GM10847 (cell line): ENCODE measurements at regions not wholly inside any gene's neighbourhood (a gene's known extent, or its start where the extent isn't known, plus 50 kb on each side); places are given as distances from the start of the nearest gene placed in this dataset.

Experiments
- POLR2A ChIP-seq: IDR thresholded peaks from 2 replicates; pipeline ENCODE4 v1.6.1; 2011; ENCODE audit not compliant: insufficient read length; ENCODE audit errors: extremely low read depth

DNA sequence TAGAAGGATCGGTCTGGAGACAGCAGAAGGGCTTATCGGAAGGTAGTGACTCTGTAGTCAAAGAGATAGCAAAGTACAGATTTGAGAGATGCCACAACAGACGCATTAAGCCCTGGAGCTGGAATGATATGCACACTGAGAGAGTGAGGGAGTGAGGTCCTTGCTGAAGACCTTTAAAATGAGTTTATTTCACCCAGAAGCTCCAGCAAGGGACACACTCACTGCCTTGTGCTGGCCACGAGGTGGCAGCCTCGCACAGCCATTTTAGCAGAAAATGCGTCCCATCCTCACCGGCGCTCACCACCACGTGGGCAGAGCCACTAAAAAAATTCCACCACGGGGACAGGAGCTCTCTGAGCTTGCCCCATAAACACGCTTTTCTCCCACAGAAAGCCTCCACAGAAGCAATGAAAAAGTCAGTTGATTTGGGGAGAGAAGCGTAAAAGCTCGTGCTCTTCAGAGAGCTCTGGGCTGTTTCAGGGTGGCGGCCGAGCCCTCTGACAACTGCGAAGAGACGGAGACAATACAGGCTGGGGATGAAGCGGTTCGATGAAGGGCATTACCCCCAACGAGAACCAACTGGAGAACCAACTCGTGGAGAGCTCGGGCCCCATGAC lies 163.0 kb upstream of the KLF14 start:
- TF ChIP-seq POLR2A, result no peak

DNA sequence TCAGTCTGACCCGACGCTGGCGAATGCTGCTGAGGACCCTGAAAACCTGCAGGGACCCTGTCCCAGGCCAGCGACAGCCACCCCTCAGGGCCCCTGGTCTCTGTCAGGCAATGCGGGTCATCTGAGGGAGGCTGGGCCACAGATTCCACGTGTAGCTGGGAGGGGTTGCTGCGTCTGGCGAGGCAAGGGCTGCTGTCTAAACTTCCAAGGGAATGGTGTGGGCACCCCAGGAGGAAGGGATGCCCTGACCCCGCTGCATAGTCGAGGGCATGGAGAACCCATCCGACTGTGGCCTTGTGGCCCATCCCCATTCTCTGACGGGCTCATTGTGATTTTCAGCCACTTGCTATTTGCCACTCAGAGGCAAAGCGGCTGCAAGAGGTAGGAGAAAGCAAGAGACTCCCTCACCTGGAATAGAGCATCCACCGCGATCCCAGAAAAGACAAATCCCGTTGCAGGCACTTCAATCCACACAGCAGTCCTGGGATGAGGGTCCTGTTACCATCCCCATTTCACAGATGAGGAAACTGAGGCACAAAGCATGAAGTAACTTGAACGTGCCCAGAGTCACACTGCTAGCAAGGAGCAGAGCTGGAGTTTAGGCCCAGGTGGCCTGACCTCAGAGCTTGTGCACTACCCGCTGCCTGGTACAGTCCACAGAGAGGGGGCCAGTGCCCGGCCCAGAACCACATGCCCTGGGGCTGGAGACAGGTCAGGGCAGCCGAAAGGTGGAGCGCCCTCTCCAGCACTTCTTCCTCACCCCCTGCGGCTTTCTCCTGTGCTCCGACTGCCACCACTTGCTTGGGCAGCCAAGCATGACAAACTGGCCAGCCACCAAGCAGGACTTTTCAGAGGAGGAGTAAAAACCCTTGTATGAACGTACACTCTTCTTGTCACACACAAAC lies 163.8 kb upstream of the KLF14 start:
- TF ChIP-seq POLR2A, result no peak

DNA sequence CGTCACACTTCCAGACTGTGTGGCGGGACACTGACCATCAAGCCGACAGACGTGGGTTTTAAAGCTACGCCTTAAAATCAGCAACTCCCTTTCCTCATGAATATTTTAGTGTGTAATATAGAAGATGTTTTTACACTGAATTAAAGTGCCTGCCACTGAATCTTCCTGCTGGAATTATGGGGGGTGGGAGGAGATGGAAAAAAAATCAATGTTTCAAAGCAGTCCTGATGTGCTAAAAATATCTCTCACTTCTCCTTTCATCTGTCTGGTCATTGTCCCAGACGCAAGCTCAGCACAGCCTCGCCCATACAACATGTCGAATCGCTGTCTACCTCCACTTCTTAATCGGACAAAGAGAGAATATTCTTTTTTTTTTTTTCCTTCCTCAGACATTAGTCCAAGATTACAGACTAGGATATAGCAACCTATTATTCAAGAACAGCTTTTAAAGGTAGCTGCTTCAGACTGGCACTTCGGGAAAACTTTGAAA lies 165.1 kb upstream of the KLF14 start:
- no peak for TF ChIP-seq POLR2A

DNA sequence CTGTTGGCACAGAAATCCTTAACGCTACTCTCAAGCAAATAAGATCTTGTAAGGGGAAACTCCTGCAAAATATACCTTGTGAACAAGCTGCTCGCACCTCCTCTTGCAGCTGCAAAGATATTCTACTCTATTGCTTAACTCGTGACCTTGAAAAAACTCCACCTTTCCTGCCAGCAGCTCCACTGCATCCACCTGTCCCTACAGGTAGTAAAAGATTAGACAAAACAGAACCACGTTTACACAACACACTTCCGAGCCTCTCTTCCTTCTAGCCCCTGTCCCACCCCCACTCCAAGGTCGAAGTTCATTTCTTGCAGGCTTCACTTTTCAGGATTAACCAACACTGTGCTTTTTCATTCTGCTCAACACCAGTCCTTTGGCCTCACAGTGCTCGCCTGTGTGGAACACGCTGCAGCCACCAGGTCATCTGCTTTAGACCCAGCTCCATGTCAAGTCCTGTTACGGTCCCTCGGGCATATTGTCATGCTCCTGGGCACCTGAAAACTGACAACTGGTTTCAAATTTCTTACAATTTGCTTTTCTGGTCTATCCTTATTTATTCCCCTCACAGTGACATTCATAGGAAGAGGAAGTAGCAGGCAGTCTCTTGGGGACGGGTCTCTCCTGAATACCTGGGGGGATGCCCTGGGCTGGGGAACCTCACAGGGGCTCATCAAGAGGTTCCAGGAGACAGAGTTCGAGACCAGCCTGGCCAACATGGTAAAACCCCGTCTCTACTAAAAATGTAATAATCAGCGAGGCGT lies 165.8 kb upstream of the KLF14 start:
- no peak for TF ChIP-seq POLR2A

DNA sequence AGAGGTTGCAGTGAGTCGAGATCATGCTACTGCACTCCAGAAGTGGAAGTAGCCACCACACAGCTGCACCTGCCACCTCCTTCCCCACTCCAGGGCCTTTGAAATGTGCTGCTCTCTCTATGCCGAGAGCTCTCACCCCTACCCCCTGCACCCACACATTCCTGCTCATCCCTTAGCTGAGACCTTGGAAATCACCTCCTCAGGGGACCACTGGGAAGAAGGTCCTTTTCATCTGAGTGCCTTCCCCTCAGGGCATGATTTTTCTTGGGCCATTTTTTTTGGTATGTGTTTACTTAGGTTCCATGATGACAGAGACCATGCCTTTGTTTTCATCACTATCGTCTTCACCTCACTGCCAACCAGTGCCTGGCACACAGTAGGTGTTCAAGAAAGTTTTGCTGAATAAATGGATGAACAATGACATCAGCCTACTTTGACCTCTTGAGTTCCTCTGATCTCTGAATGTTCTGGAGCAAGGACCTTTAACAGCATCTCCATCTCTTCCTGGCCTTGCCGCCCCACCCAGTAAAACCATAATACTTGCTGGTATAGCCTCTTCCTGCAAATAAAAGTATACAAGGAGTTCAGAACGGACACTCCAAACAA lies 166.6 kb upstream of the KLF14 start:
- no peak for TF ChIP-seq POLR2A

DNA sequence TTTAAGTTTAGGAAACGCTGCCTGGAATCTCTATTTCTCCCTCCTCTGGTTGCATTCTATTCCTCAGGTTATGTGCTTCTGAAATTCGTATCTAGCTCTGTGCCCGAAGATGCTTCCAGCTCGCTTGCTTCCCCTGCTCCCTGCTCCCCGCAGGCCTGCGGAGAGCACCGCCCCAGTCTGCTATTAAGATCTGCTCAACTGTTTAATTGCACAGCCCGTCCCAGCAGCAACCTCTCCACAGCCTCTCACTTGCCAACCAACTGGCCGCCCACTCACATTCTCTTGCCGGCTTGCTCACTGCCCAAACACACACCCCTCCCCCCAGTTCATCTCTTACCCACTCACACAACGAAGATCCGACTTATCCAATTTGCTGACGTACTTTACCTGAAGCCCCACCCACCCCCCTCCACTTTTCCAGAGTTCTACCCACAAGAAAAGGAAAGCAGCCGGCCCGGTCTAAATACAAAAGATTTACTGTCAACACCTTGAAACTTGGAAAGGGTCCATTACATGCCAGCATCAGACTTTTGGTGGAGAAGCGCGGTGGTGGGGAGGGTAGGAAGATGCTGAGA lies 167.3 kb upstream of the KLF14 start:
- TF ChIP-seq POLR2A, result no peak

DNA sequence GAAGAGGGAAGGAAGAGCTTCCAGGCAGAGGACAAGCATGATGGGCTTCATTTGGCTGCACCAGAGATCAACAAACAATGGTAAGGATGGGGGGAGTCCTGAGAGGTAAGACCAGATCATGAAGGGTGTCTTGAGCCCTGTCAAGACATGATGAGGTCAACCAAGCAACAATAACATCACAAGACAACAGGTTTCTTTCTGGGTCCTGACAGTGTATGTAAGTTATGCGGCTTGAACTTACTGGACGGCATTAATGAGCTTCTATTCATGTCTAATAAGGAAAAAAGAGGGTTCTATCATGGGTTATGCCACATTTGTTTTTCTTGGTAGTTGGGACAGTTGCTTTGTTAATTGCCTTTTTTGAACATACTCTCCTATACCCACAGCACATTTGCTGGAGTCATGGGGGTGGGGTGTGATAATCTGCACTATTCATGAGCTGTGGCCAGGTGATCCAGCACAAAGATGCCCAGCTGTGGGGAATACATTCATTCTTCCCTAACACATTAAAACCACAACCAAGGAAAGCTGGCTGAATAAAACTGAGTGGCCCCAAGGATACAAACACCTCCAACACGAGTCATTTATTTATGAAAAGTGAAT lies 168.8 kb upstream of the KLF14 start:
- no peak for TF ChIP-seq POLR2A

DNA sequence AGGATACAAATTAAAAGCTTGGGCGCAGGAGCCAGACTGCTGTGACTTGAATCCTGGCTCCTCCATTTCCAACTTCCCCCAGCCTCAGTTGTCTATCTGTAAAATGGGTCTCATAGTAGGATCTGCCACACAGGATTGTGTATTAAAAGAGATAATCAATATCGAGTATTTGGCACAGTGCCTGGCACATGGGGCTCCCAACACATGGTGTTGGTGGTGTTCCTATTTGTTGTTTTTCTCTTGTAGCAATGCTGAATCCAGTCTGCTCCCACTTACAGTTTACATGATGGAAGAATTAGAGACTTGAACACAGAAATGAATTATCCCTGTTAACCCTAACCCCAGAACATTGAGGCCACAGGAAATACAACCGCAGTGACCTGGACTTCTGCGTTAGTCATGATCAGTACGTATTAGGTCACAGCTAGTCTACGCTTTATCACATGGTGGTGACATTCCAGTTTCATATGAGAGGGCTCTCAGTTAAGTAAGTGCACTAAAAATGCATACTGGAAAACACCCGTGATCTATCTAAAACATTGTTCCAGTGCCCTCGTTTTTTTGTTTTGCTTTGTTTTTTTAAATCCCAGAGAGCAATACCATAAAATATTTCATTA lies 169.5 kb upstream of the KLF14 start:
- no peak for TF ChIP-seq POLR2A

DNA sequence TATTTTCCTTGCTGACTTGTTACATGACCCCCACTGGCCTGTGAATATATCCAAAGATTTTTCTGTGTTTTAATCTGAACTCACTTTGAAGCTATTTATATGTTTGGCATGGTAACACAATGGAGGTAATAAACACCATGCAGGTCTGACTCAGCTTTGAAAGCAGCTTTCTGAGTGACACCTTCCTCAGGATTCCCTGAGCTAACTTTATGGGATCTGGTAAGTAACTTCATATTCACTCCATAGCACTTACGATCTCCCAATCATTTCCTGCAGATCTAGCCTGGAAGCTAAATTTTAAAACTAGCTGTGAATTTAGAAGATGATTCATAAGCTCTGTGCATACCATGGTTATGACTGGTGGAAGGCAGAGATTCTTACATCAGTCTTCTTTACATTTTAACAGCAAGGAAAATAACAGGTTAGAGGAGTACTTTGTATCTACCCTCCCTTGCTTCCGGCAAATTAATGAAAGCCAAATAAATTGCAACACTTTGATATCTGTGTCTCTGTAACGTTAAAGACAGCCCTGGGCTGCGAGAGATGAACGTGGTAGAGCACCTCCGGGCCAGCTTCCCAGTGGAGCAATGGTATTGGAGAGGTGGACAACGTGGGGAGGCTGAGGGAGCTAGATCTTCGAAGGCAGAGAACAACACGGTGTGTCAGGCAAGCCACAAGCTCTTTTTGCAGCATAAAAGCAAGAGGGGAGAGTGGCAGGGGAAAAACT lies 170.2 kb upstream of the KLF14 start:
- TF ChIP-seq POLR2A, result no peak

DNA sequence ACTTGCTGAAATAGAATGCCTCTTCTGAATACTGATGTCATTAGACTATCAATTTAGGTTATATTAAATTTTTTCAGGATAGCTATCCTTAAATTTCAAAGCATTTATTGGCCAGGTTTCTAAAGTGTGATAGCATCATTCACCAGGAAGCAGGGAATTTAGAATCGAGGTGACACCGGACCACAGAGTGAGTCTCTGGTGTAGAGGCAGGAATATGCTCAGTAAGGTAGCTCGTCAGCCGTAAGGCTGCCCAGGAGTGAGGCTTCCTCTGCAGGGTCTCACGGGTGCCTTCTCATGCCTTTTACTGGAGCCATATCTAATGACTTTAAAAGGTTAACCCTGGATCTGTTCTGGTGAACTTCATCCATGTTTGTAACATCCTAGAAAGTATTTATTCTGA lies 170.8 kb upstream of the KLF14 start:
- no peak for TF ChIP-seq POLR2A

DNA sequence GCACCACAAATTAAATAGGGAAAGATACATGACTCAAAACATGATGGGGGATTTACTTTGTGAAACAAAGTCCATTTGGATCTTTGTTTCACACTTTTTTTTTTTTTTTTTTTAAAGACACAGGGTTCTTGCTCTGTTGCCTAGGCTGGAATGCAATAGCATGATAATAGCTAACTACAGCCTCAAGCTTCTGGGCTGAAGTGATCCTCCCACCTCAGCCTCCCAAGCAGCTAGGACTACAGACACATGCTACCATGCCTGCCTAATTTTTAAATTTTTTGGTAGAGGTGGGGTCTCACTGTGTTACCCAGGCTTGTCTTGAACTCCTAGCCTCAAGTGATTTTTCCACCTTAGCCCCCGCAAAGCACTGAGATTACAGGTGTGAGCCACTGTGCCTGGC lies 172.6 kb upstream of the KLF14 start:
- no peak for TF ChIP-seq POLR2A

DNA sequence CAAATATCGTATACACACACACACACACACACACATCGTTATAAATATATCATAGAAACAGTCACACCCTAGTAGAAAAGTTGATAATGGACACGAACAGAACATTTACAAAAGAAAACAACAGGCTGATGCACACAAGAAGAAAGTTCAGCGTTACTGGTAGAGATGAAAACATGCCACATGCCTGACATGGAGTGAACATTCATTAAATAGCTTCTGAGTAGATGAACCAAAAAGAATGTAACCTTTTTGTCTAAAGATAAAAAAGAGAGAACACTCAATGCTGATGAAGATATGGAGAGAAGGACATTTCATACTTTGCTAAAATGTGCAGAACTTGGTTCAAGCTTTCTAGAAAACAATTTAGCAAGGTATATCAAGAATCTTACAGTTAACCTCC lies 173.4 kb upstream of the KLF14 start:
- no peak for TF ChIP-seq POLR2A

DNA sequence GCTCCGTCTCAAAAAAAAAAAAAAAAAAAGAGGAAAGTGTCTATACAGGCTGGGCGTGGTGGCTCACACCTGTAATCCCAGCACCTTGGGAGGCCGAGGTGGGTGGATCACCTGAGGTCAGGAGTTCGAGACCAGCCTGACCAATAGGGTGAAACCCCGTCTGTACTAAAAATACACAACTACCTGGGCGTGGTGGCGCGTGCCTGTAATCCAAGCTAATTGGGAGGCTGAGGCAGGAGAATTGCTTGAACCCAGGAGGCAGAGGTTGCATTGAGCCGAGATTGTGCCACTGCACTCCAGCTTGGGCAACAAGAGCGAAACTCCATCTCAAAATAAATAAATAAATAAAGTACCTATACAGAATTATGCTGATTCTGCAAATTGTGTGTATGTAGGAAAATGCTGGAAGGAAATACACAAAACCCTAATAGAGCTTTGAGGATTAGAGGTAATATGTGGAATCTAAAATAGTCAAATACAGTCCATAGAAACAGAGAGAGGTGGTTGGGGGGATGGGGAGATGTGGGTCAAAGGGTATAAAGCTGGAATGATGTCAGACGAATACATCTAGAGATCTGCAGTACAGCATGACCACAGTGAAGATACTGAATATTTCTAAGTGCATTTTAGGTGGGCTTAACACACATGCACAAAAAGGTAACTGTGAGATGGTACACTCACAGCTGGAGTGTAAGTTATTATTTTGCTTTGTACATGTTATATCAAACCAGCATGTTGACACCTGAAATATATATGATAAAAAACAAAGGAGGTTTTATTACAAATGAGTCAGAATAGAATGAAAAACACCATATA lies 174.5 kb upstream of the KLF14 start:
- TF ChIP-seq POLR2A, result no peak
